HG02840 (cell line): ENCODE measurements at regions not wholly inside any gene's neighbourhood (a gene's known extent, or its start where the extent isn't known, plus 50 kb on each side); places are given as distances from the start of the nearest gene placed in this dataset.
"Not testable (repeated sequence)": the region's sequence is repeated elsewhere in the genome, so short reads cannot be mapped to it uniquely, and the experiment has no call there.

Experiments used
- ATAC-seq: cut with Tn5 transposase; IDR thresholded peaks from one replicate; pipeline ENCODE4 v1.9.1; 2021; ENCODE audit warnings: mild to moderate bottlenecking, moderate library complexity, moderate number of reproducible peaks; ENCODE audit not compliant: unreplicated experiment, low FRiP score

DNA sequence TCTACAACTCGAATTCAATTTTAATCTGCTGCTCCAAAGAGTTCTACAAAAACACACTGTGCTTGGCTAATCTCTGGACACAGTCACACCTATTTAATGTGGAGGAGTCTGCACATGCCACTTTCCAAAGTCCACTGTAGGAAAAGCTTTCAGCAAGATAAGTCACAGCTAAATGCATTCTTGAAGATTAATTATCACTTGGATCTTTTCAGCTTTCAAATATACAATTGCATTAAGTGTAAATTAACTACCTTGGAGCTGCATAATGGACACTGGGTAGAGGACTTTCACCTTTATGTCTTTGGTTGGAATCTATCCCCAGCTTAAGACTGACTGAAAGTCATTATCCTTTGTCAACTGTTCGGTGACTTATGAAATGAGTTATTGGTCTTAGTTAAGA, 565.1 kb downstream of the PIK3C3 start:
- ATAC-seq, result no peak

GRCh38 chr18:42525905-42526304, 570.9 kb downstream of the PIK3C3 start:
- ATAC-seq, result no peak

DNA sequence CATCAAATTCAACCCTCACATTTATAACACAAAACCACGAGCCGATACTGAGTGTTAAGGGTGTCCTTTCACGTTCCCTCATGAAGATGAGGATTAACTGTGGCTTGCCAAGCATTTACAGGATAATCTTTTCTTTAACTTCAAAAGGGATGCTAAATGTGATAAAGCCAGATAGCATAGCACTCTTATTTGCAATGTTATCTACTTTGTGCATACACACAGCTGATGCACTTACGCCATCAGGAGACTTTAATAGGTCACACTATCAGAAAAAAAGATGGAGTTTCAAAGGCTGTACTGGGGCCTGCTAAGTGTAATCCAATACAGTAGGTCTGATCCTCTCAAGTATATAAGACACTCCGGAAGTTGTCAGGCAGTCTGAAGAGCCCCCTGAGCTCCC, 572.7 kb downstream of the PIK3C3 start:
- ATAC-seq, result no peak

DNA sequence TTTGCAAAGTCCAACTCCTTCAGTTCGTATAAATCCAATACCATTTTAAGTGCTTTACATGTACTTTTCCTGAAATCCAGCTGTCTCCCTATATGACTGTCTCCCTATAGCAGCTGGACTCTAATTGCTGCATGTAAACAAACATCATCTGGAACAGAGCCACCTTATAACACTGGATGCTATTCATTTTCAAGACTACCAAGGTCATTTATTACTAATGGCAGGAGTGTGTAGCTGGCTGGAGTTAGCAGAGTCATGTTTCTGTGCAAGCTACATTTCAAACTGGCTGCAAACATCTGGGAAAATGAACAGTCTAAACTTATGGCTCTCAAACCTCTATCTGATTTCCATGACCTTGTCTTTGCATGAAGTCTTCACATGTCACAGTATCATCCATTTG, 575.2 kb downstream of the PIK3C3 start:
- no peak for ATAC-seq

- no peak for ATAC-seq
Observed at GRCh38 chr18:42532119-42532518, 577.1 kb downstream of the PIK3C3 start.

- no peak for ATAC-seq
Observed at GRCh38 chr18:42533009-42533575, 578.1 kb downstream of the PIK3C3 start.

DNA sequence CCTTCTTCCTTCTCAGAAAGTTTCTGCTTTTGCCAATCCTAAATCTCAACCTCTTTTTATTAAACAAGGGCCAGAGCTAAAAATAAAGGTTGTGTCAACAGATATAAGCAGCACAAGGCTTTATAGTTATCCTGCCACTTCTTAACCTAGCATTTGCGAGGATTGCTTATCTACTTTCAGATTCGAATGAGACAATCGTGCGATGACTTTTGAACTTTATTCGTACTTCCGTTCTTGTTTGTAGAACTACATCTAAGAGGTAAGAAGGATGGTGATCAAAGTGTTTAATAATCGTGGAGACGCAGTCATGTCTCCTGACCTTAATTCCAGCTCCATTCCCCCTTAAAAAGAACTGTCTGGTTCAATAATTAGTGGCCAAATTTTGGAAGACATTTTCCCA, 578.6 kb downstream of the PIK3C3 start:
- no peak for ATAC-seq

GRCh38 chr18:42534313-42534712, 579.3 kb downstream of the PIK3C3 start:
- no peak for ATAC-seq

DNA sequence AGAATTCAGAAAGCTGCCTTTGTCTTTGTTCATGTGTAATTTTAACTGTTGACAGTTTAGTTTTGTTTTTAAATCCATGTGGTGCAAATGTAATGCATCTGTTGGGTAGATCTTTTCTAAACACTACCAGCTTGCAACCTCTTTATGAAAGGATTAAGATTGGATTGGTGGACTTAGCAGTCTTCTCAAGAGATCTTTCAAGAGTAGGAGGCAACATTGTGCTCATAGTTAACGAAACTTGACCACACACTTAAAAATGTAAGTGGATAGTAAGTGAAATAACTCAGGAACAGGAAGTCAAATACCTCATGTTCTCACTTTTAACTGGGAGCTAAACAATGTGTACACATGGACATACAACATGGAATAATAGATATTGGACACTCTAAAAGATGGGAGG, 579.0 kb downstream of the RIT2 start:
- ATAC-seq, result no peak

- no peak for ATAC-seq
Observed at GRCh38 chr18:42537291-42537690, 578.2 kb downstream of the RIT2 start.

DNA sequence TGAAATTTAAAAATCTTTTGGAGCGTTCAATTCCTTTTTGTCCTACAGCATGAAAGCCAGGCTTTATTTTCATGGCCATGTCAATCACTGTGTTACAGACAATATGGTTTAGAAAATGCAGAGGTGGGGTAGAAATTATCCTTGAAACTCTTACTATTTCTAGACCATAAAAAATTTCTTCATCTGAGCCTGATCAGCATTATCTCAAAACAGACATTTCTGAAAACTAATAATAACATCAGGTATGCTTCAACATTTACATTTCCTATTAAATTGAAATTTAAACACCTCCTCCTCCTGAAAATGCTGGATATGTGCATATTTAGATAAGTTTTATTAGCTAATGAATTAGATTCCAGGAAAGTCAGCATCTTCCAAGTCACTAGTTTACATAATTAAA, 570.6 kb downstream of the RIT2 start:
- no peak for ATAC-seq

- no peak for ATAC-seq
Observed at GRCh38 chr18:42545825-42546224, 569.7 kb downstream of the RIT2 start.

GRCh38 chr18:42548493-42548892, 567.0 kb downstream of the RIT2 start:
- no peak for ATAC-seq

GRCh38 chr18:42549596-42549995, 565.9 kb downstream of the RIT2 start:
- no peak for ATAC-seq

DNA sequence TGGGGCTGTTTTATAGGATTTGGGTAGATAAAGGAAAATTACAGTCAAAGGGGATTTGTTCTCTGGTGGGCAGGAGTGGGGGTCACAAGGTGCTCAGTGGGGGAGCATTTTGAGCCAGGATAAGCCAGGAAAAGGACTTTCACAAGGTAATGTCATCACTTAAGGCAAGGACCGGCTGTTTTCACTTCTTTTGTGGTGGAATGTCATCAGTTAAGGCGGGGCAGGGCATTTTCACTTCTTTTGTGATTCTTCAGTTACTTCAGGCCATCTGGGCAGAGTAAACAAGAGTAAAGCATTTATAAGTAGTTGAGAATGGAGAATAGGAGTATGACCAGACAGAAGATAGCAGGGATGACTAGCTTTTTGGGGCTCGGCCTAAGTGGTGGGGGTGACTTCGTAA, 562.9 kb downstream of the RIT2 start:
- not testable (repeated sequence) for ATAC-seq

DNA sequence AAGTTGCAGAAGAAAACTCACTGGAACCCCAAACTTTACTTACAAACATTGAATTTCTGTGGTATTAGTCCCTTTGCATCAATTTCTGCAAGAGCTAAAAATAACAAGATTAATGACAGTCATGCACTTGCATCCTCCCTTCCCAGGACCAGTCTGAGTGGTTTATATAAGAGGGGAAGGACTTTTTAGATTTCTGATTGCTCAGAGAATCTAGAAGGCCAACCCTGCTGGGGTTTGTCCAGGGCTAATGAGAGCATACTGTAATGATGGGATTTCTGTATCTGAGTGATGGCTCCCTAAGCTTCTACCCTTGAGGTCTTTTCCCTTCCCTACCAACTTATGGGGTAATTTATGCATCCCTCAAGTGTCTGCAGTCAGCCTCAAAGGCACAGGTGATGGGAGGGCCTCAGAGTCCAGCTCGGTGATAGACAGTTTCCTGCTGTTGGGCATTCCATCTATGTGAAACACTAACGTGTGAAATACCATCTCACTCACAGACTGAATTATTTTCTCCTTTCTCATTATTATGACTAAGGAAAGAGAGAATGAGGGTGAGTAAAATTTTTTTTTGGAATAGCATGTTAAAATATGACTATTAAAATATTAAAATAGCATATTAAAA, 556.3 kb downstream of the RIT2 start:
- ATAC-seq, result no peak

DNA sequence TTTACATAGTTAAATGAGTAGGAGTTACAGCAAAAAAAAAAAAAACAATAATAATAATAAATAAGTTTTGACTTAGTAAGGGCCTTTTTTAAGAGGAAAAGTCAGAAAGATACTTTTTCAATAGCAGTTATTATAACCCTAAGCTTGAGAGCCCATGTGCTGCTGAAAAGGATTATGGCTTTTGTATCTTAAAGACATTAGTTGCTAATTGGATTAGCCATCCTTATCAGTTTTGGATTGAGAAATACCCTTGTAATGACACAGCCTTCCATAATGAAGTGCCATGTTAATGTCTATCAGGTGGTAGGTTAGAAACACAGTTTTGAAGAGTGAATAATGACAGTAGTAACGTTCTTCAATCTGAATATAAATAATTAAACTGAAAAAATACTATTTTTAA, 554.0 kb downstream of the RIT2 start:
- no peak for ATAC-seq

GRCh38 chr18:42563995-42564394, 551.5 kb downstream of the RIT2 start:
- no peak for ATAC-seq

DNA sequence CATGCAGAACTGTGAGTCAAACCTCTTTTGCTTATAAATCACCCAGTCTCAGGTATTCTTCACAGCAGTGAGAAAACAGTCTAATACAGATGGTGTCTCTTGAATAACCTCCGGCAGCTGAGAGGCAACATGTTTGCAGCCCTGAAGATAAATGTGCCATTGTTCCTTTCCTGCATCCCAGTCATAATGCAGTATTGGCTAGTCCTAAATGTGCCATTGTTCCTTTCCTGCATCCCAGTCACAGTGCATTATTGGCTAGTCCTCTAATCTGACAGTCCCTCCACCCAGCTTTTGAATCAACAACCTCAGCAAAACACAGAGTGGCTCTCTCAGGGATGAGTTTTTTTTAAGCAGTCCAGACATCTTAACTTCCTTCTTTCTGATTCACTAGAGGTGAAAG, 550.7 kb downstream of the RIT2 start:
- ATAC-seq, result no peak

DNA sequence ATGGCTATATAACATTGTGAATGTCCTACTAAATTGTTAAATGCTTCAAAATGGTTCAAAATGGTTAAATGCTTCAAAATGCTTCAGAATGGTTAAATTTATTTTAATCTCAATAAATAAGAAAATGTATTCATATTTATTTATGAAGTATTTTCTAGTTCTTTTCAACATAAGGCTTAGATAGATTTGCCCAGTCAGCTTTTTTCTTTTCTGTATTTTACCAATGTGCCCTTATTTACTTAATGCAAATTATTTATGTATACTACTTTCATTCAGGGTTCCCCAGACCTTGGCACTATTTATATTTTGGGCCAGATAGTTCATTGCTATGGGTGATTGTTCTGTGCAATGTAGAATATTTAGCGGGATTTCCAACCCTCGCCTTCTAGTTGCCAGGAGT, 546.7 kb downstream of the RIT2 start:
- no peak for ATAC-seq

GRCh38 chr18:42574871-42575270, 540.6 kb downstream of the RIT2 start:
- no peak for ATAC-seq

DNA sequence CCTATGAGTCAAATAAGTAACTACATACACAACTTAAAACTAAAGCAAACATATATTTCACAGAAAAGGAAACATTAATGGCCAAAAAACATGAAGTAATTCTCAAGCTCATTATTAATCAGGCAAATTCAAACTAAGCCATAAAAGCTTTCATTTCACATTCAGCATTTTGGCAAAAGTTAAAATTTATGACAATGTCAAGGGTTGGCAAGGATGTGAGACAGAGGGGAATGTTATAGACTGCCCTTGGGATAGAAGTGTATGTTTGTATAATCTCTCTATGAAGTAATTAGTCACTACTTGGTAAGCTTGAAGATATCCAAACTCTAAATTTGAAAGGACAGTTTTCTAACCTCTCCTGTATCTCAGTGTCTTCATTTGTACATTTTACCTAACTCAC, 539.4 kb downstream of the RIT2 start:
- ATAC-seq, result no peak

- ATAC-seq, result no peak
Observed at GRCh38 chr18:42578792-42579191, 536.7 kb downstream of the RIT2 start.
